ENCODE measurements at regions not wholly inside any gene's neighbourhood (a gene's known extent, or its start where the extent isn't known, plus 50 kb on each side); places are given as distances from the start of the nearest gene placed in this dataset.

DNA sequence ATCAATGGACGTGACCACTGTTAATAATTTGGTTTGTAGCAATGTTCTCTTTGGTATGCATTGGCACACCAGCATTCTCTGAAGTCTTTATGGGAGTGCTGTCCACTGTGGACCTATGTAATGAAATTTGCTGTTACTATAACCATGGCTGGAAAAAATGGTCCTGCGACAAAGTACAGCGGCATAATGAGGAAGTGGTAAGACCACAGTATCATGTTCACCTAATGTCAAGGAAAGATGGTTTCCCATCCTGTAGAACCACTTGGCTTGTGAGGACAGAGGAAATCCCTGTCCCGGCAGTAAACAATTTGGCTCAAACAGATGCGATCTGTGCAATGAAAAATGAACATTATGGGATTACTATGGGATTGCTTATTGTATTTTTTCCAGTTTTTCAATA is 173.9 kb upstream of the IVNS1ABP start:
- TF ChIP-seq, protein P1, sequence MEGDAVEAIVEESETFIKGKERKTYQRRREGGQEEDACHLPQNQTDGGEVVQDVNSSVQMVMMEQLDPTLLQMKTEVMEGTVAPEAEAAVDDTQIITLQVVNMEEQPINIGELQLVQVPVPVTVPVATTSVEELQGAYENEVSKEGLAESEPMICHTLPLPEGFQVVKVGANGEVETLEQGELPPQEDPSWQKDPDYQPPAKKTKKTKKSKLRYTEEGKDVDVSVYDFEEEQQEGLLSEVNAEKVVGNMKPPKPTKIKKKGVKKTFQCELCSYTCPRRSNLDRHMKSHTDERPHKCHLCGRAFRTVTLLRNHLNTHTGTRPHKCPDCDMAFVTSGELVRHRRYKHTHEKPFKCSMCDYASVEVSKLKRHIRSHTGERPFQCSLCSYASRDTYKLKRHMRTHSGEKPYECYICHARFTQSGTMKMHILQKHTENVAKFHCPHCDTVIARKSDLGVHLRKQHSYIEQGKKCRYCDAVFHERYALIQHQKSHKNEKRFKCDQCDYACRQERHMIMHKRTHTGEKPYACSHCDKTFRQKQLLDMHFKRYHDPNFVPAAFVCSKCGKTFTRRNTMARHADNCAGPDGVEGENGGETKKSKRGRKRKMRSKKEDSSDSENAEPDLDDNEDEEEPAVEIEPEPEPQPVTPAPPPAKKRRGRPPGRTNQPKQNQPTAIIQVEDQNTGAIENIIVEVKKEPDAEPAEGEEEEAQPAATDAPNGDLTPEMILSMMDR (conservative IDR thresholded peaks at IDR 0.05), result no peak
- no peak for TF ChIP-seq ZFX (IDR thresholded peaks at IDR 0.05)

All from C4-2B (cell line).